SIG-M5 treated with dmso at 0.1 percent for 504 hours (cell line): ENCODE measurements at regions not wholly inside any gene's neighbourhood (a gene's known extent, or its start where the extent isn't known, plus 50 kb on each side); places are given as distances from the start of the nearest gene placed in this dataset.

Source experiments
- DNase-seq: peaks from one replicate; lab custom pipeline; 2025; ENCODE audit not compliant: unreplicated experiment; lab: John Stamatoyannopoulos, UW

DNA sequence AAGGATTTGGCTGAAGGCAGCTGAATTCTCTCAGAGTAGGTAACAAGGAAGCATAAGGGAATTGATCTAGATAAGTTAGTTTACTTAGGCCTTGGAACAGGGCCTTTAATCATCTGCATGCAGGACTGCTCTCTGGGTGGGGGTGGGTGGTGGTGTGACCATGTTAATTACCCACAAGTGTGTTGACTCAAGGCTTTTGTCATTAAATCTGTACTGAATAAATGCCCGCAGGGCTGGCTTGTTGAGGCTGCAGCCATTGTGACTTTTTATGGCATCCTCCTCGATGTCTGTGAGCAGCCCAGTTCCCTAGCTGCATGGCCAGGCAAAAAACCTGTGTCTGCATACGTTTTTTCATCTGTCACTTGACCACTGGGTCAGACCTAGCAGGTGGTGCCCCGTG is 63.5 kb upstream of the ASCC3 start:
- DNase-seq: no peak

GRCh38 chr6:100946021-100946540 is 65.0 kb upstream of the ASCC3 start:
- DNase-seq: no peak

DNA sequence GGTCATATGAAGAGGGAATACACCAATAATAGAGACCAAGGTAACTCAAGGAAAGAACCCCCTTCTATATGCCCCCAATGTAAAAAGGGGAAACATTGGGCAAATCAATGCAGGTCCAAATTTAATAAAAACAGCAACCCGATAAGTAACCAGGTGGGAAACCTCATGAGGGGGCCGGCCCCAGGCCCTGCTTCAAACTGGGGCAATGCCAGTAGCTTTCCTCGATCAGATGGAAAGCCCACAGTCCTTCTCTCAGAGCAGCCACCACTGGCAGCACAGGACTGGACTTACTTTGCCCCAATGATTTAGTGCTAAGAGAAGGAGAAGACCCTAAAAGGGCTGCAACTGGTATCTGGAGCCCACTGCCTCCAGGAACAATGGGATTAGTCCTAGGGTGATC is 65.6 kb upstream of the ASCC3 start:
- DNase-seq: no peak

DNA sequence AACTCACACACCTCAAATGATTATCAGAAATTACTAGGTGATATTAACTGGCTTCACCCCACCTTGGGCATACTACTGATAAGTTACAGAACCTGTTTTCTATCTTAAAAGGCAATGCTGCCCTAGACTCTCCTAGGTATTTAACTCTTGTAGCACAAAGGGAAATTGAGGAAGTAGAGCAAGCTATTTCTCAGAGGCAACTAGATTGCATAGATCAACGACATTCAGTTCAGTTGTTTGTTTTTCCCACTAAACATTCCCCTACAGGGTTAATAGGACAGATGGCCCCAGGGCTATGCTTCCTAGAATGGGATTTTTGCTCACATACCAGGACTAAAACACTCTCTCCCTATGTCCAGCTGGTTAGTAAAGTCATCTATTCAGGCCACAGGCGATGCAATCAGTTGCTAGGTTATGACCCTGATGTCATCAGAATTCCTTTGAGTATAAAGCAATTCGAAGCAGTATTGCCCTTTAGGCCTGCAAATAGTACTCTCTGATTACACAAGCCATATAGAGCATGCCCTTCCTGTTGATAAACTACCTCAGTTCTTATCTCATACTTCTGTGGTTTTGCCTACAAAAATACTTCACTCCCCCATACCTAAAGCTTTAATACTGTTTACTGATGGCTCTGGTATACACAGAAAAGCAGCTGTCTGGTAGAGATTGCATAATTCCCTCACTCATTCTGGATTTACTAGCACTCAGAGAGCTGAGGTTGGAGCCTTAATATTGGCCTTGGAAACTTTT is 67.4 kb upstream of the ASCC3 start:
- peak; percentile 19 for DNase-seq

GRCh38 chr6:100952006-100952405 is 70.9 kb upstream of the ASCC3 start:
- DNase-seq: no peak

DNA sequence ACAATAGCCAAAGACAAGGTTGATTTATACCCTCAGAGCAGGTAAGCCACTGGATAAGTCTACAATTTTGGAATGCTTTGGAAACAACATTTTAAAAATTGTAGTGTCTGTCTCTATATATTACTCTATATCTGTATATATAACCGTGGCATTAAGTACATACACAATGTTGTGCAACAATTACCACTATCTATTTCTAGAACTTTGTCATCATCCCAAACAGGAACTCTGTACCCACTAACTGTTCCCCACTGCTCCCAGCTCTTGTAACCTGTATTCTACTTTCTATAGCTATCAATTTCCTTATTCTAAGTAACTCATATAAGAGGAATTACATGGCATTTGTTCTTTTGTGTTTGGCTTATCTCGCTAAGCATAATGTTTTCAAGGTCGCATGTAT is 78.2 kb upstream of the ASCC3 start:
- DNase-seq: peak; percentile 42

- no peak for DNase-seq
Observed at GRCh38 chr6:100962466-100962865, 81.3 kb upstream of the ASCC3 start.

DNA sequence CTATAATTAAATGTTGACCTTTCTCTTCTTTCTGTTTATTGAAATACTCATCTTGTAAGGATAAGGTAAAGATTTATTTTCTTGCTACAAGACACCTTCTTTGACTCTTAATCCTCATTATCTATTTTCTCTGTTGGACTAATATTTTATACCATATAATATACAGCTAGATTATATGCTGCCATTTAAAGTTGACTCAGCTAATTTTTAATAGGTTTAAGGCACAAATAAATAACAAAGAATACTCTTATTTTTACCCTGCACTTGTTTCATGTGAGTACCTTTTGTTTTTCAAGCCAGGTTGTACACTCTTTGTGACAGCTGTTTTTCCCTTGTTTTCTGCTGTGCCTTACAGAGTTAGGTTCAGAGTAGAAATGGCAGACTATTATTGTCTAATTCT is 83.9 kb upstream of the ASCC3 start:
- DNase-seq: no peak

DNA sequence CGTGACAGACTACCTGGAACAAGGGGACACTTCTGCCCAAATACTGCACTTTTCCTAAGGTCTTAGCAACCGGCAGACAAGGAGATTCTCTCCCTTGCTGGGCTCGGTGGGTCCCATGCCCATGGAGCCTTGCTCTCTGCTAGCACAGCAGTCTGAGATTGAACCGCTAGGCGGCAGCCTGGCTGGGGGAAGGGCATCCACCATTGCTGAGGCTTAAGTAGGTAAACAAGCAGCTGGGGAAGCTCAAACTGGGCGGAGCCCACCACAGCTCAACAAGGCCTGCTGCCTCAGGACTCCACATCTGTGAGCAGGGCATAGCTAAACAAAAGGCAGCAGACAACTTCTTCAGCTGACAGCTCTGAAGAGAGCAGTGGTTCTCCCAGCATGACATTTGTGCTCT is 87.8 kb upstream of the ASCC3 start:
- no peak for DNase-seq

GRCh38 chr6:100979267-100979666 is 98.1 kb upstream of the ASCC3 start:
- no peak for DNase-seq

GRCh38 chr6:100980949-100981348 is 99.8 kb upstream of the ASCC3 start:
- no peak for DNase-seq

DNA sequence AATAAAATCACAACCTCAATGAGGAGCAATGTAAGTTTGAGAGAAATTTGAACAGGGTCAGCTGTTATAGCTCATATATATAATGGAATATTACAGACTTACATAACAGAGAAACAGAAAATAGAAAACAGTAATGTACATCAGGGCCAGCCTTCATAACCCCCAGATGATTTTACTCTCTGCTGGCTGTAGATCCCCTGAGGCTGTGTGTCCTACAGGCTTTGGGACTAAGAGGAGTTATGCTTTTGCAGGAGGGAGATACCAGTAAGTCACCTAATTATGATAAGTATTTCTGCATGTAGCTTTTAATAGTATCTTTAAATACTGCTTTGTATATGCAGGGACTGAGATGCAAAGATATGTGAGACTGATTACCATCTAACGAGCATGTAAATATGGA is 105.8 kb upstream of the ASCC3 start:
- DNase-seq: no peak

- DNase-seq: no peak
Observed at GRCh38 chr6:100987556-100987955, 106.4 kb upstream of the ASCC3 start.

DNA sequence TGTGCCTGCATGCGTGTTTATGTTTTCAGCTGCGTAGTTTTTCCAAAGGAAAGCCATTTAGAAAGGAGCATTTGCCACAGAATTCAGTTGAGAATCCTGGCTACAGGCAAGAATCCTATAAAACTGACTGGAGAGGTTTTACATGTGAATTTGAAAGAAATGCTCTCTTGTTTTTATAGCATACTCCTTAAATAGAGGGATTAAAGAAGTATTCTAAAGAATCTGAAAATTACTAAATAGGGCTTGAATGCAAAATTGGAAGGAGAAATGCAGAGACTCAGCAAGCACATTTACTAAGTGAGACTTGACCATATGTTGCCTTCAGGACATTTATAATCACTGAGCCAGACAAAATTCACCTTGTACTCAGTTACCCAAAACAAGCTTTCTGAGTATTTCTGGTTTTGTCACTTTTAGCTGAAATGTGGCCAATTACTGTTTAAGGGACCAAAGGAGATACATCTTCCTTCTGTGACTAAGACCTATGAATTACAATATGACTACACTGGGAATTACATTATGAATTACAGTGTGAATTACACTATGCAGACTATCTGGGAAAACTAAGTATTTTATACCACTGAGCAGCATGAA is 107.4 kb upstream of the ASCC3 start:
- no peak for DNase-seq

- DNase-seq: no peak
Observed at GRCh38 chr6:100990070-100990469, 108.9 kb upstream of the ASCC3 start.

DNA sequence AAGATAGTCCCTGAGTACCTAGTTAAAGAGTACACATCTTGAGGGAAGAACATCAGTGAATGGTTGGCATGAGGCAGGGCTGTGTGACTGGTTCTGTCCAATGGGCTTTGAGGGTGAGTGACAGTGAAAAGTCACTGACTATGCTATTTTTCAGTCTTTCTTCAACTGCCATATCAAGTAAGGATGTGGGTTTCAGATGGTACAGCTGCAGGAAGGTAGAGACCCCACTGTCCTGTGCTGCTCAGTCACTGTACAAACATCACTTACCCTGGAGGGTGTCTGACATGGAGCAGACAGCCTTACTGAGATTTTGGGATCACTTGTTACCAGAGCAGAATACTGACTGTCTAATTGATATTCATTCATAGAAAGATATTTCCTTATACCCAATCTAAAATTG is 115.3 kb upstream of the ASCC3 start:
- DNase-seq: no peak

DNA sequence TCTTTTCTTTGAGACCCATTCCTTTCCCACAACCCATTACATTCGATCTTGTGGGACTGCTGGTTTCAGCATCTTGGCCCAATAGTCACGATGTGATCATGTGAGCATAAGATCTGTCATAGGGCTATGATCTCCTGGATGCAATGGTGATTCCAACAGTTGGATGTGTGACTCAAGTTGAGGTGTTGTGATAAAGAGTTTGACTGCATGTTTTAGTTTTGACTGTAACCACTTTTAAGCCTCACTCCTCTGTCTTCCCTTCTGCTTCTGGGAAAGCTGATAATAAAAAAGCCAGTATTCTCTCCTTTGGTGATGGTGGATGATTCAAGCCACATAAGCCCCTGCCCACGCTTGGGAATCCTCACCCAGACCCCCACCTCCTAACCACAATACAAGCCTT is 117.0 kb upstream of the ASCC3 start:
- no peak for DNase-seq

GRCh38 chr6:100999034-100999597 is 118.0 kb upstream of the ASCC3 start:
- DNase-seq: no peak

DNA sequence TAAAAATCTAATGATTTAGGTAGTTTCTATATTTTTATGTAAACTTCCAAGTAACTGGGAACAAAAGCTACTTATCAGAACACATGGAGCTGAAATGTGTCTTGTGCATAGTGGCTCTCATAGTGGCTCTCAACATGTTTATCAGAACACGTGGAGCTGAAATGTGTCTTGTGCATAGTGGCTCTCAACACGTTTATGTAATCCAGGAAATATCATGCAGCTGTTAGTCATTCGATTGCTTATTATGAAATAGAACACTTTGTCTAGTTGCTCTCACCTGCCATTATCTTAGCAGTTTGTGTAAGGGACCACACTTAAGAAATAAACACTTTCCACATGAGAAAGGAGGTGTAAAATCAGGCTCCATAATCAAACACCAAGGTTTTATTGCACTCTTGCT is 119.2 kb upstream of the ASCC3 start:
- DNase-seq: peak; percentile 70

- DNase-seq: peak; percentile 88
Observed at GRCh38 chr6:101001012-101001411, 119.9 kb upstream of the ASCC3 start.

DNA sequence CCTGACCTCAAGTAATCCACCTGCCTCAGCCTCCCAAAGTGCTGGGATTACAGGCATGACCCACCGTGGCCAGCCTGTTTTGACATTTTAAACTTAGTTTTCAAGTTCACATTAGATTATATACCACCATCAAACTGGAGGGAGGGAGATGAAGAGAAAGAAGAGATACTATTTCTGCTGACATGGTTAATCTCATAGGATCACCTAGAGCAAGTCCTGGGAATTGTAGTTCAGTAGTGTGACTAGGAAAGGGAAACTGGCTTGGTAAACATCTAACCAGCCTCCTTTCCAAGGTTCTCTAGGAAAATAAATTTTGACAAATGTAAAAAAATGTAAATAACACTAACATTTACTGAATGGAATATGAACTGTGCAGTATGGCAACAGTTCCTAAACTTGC is 120.5 kb upstream of the ASCC3 start:
- no peak for DNase-seq

DNA sequence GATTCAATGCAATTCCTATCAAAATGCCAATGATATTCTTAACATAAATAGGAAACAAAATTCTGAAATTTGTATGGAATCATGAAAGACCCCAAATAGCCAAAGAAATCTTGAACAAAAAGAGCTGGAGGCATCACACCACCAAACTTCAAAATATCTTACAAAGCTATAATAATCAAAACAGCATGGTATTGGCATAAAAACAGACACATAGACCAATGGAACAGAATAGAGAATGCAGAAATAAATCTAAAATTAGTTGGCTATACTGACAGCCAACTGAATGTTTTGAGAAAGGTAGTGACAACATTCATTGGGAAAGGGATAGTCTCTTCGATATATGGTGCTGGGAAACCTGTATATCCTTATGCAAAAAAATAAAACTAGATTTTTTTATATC is 121.9 kb upstream of the ASCC3 start:
- DNase-seq: no peak
